Amniotic epithelial cell (primary cell): ENCODE measurements at regions not wholly inside any gene's neighbourhood (a gene's known extent, or its start where the extent isn't known, plus 50 kb on each side); places are given as distances from the start of the nearest gene placed in this dataset.

Experiments used
- DNase-seq: peaks from one replicate; pipeline ENCODE4 v3.0.0-alpha.2; 2010; ENCODE audit warnings: low read depth

DNA sequence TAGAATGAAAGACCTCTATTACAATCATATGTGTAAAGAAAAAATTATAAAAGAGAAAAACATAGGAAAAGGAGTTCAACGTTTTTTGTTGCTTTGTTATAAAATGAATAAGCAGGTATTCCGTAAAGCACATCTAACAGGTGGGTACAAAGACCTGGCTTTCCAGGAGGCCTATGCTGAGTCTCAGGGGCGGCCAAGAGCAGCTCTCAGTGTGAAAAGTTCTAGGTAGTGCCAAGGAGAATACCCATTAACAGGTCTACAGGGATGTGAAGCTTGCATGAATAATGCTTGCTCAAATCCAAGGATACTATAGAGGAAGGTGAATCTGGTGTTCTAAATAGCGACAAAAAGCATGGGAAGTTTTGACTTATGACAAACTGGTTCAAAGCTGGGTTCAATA, 944.4 kb downstream of the PDHA2 start:
- no peak for DNase-seq

DNA sequence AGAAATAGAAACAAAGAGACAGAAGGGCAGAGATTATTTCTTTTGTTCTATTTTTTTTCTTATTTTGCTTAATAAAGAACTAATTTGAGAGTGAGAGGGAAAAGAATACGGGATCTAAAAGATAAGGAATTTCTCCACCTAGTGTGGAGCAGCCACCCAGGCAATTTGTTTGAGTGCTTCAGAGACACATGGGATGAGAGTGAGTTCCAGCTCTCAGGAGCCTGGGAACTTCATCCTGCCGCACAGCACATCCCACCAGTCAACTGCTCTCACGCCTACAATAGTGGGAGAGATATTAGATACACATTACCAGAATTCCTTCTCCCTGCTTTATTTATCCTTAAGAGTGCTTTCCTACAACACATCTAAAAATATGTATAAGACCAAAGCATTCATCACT, 946.4 kb downstream of the PDHA2 start:
- DNase-seq, result no peak

DNA sequence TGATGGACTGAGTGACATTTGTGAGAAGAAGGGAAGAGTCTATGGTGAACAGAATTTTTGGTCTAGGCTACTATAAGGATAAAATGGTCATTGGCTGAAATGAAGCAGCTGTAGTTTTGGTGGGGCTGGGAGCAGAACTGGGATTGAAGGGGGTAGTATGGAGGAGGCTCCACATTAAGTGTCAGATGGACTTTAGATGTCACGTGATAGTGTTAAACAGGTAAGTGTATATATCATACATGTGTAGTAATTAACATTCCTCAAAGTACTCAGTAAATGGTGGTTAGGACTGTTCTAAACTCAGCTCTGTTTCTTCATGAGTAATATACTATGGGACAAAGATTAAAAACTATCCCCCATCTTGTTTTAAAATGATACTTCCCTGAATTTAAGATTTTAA, 947.9 kb downstream of the PDHA2 start:
- no peak for DNase-seq

DNA sequence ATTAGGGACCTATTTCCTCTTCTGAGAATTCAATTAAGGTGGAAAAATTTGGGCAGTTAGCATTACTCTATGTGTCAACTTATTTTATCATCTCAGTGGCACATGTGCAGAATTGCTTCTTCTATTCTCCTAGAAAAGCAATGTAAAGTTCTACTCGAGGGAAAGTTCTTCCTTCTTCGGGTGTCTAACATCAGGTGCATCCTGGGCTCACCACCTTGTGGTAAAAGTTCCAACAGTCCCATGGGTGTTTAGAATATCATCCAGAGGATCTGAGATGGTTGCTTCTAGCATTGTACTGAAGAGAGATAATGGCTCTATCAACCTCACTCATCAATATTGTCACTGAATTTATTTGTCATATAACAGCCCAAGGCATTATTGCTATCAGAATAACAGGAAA, 969.7 kb downstream of the PDHA2 start:
- no peak for DNase-seq

DNA sequence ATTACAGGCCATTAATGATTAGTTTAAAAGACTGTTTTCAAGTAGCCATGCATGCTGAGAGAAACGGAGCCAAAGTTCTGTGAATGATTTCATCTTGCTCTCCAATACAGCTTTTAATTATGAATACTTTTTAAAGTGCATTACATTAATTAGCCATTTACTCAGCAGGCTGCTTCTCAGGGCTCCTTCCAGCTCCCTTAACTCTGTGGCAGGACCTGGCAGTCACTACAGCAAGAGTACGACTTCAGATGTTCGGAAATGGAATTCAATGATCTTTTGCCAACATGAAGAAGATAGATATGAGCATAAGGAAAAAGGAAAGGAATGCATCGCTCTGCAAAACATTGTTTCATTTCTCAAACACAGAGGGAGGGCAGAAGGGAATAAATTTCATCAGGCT, 987.2 kb downstream of the PDHA2 start:
- DNase-seq, result no peak

DNA sequence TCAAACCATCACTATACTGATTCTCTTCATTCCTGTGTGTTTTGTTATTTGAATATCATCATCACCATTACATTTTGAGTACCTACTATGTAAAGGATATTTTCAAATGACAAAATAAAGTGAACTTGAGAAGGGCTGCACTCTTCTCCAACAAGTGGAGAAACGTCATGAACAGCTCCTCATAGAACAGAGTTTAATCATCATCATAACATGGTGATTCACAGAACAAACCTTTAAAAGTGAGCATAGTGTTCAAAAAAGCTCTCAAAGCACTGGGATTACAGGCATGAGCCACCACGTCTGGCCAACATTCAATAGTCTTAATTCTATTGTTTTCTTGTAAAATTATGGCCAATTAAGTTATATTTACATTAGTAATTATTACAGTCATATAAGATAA, 993.9 kb downstream of the PDHA2 start:
- DNase-seq, result peak; percentile 39

DNA sequence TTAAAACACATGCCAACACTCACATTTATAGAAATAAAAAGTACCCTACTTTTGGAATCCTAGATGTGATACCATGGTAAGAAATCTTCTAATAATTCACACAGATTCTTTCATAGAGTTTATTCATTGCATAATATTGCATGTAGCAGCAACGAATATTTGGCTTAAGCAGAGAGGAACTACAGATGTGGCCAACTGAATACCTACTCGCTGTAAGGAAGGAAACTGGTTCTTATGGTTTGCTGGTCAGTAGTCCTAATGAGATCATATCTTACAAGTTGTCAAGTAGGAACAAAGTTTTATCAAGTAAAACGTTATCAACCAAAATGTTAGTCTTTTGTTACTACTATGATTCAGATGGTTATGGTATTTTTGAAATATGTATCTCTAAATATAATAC, 996.1 kb downstream of the PDHA2 start:
- peak; percentile 5 for DNase-seq

DNA sequence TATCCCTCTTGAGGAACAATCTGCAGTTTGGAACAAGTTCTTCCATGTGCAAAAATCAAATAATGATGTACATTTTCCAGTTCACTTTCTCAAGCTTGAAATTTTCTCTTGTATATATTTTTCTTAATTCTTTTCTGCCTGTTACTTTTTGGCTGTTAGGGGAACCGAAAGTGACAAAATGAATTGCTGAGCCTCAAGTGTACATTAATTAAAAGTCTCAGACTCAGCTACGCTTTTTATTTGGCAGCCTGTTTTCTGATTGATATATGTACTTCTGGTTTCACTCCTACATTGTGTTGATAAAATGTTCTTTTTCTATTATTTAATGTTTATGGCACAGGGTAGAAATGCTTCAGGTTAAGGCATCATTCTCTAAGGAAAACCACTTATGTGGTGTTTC, 999.5 kb downstream of the PDHA2 start:
- DNase-seq, result no peak

DNA sequence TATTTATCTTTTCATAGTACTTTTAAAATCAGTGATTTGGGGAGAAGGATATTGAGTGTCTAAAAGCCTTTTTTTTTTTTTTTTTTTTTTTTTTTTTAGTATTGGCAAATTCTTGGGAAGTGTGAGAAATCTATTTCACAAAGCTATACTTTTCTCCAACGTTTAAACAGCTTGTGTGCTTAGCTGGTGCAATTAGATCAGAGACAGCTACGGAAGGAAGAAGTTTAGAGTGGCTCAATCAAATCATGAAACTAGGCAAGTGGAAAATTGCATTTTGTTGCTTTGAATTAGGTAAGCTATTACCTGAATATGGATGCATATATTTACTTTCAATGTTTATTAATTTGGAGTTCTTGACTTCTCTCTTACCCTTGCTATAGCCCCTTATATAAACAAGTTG, 1001.9 kb downstream of the PDHA2 start:
- DNase-seq, result no peak

DNA sequence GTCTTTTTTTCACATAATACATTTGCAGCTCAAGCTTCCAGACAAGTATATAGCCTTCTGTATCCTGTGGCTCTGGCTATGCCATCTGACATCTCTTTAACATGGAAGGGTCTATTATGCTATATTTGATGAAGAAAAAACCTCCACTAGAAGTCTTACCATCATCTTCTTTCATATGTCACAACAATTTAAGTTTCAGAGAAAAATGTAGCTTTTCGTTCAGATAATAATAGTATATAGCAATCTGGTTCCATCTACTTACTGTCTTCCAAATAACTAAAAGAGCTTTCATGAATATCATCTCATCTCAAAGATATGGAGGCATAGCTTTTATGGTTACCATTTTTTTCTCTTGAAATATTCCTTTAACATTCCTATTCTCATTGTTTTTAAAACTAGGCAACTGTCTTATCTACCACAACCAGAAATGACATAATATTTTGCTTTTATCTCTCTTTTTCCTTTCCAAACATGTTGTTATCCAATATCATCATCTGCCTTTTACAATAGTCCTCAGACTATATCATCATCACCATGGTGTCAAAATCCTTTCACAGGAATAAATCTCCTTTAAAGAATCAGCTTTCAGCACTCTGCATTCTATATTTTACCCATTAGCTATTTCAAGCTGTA, 1005.1 kb downstream of the PDHA2 start:
- peak; percentile 6 for DNase-seq

DNA sequence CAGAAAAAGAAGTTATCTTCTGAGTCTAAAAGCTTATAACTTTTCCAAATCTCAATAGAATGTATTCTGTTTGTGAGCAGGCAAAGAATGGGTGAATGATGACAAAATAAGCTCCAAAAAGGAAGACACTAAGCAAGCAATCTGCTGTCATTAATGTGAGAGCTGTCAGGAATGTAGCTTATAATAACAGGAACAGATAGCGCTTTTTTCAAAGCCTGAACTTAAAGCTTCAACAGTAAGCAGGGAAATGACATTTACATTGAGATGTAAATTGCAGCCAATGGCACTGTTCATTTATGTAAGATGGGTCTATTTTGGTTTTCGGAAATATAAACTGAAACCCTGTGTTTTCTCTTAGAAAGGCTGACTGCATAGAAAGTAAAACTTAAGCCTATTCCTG, 1005.9 kb downstream of the PDHA2 start:
- DNase-seq, result no peak

DNA sequence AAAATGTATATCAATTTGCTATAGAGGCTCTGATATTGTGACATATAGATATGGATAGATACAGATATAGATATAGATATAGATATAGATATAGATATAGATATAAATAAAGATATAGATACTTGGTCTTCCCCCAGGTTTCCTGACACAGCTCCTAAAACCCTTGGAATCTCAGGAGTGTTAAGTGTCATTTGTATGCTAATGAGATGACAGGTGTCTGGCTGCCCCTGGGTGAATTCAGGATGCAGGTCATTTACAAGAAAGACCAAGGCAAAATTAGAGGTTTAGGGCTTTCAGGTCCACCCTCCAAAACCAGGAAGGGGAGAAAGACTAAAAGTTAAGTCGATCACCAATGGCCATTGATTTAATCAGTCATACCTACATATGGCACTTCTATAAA, 1034.8 kb downstream of the PDHA2 start:
- no peak for DNase-seq

DNA sequence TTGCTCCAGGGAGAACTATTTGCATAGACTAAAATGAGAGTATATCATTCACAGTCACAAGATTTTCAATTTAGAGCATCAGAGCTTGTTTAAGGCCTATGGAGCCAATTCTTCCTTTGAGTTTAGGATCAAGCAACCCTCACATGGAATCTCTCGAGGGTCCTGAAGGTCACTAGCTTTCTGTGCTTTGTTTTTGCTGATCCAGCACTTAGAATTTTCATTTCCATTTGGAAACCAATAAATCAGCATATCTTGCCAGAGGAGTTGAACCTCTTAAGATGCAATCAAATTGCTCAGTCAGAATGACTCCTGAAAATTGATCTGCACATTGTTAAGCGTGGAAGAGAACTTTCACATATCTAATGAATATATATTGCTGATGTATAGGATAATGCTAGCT, 1039.6 kb downstream of the PDHA2 start:
- no peak for DNase-seq

DNA sequence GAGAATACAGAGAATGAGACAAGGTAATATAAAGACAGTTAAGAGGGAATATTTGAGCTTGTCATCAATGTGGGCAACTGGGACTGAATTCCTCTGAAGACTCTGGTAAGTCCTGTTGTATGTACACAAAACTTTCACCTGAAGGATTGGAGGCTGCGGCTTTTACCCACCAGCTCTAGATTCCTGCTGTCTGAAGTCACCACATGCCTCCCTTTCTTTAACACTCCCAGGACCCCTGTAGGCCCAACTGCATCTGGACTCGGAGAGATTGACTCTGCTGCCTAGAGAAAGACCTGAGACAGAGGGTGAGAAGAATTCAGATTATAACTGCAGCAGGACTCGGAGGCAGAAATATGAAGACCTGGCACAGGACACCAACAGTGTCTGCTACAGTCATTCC, 1048.0 kb downstream of the PDHA2 start:
- no peak for DNase-seq

DNA sequence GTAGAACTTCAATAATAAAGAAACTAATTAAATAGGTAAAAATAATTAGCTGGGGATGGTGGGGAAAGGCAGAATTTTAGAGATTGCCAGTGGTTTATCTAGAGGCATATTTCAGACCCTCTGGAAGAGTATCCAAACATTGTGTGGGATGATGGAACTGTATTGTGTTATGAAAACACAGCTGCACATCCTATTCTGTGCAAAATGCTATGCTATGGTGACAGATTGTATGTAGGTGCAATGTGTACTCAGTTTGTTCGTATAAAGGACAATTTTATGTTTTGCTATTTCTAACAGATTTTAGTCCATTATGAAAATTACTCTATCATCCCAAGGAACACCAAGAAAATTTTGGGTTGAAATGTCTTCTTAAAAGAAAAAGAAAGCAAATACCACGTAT, 1054.7 kb downstream of the PDHA2 start:
- no peak for DNase-seq

DNA sequence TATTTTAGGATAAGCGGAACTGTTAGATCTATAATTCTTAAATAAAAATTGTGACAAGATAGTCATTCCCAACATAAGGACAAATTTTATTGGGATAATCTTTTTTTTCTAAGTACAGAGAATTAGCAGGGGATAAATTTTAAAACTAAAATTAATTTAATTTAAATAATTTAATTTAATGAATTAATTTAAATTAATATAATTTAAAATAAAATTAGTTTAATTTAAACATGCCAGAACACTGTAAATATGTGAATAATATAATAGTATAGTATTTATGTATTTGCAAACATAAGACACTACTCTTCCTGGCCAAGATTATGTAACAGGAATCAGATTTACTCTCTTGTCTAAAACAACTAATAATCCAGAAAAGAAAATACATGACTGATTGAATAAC, 1055.9 kb downstream of the PDHA2 start:
- no peak for DNase-seq

DNA sequence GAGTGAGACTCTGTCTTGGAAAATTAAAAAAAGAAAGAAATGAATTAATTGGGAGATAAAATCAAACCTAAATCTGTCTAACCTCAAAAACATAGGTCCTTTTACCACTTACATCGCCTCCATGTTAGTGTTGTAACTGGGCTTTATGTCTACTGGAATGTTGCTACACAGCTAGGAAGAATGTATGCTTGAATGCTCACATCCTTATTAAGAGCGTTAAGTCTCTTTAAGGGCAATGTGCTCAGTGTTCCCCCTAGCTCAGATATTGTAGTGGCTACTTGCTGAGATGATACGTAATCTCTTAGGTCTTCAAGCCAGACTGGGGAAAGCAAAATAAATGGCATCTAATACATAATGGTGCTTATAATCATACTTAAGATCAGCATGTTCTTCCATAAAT, 1072.8 kb downstream of the PDHA2 start:
- peak; percentile 3 for DNase-seq

DNA sequence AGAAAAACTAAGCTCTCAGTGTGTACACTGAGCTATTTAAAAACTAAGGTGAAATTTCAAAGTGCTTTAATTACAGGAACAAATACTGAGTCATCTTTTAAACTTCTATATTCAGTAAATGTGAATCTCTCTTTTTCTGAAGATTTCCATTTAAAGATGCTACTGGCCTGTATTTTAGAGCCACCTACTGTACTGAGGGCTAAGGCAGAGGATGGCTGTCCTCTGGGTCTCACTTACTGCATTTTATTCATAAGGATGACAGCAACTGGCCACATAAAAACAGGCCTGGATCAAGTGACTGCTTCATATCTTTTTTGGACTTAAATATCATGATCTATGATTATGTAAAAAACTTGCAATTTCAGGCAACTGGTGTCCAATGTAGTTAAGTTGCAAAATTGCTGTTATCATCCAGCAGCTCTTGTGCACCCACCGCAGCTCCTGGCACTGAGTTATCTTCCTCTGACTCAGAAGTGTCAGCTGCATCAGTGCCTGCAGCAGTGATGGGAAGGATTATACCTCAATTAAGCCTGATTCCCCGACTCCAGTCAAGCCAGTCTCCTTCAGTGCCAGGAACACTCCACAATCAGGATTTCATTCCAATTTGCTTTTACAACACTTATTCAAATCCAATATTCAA, 1073.7 kb downstream of the PDHA2 start:
- peak; percentile 82 for DNase-seq

DNA sequence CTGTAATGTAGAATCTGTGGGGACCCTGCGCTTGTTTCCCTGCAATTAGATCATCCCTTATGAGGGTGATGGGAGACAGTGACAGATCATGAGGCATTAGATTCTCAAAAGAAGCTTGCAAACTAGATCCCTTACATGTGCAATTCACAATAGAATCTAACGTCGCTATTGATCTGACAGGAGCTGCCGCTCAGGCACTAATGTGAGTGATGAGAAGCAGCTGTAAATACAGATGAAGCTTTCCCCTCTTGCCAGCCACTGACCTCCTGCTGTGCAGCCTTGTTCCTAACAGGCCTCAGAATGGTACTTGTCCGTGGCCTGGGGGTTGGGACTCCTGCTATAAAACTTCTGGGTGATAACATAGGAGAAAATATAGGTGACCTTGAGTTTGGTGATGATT, 1076.8 kb downstream of the PDHA2 start:
- DNase-seq, result no peak

DNA sequence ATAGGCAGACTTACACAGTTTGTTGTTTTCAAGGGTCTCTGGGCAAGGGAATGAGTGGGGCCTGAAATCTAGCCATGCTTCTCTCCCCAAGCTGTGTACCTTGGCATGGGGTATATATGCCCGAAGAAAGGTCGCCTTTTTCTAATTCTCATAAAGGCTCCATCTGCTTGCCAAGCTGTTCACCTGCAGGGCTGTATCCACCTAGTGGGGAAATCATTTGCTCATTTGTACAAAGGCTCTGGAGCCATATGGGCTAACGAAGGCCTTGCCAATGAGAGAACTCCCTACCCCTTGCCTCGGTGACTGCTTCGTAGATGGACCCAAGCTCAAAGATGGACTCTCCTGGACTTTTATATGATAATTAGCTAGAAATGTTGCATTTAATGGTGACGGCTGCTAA, 1097.0 kb downstream of the PDHA2 start:
- no peak for DNase-seq

DNA sequence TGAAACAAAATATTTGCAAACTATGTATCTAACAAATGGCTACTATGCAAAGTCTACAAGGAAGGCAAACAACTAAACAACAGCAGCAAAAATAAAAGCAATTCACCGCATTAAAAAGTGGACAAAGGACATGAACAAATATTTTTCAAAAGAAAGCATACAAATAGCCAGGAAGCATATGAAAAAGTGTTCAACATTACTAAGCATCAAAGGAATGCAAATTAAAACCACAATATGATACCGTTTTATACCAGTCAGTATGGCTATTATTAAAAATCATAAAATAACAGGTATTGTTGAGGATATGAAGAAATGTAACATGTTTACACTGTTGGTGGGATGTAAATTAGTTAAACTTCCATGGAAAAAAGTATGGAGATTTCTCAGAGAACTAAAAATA, 1106.7 kb downstream of the PDHA2 start:
- no peak for DNase-seq

DNA sequence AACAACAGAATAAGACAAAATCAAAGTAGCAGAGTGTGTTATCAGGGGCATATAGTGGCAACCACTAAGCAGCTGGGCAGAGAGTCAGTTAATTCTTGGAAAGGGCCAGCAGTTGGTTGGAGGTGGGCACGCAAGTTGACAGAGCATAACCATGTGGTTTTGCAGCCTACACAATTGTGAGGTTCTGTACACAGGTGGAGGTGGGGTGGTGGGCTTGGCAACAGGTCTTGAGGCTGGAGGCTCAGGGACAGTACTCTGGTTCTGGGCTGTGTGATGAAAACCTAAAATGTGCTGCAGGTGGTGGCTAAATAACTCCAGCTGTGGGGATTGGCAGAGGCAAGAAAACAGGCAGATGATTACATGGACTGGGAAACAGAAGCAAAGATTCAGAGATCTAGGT, 1112.7 kb downstream of the PDHA2 start:
- DNase-seq, result no peak

DNA sequence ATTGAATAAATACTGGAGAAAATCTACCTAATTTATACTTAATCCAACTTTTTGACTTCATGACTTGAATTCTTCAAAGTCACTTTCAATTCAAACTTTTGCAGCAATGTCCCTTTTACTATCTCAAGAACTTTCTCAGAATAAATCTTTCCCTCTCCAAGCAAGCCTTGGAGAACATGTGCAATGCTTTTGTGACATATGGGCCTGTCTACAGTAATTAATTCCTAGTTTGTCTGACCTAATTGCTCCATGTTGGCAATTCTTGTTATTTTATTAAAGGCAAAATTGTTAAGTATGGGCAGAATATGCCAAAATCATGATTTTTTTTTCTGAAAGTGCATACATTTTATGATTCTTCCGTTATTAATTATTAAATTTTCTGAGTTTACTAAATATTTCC, 1115.3 kb downstream of the PDHA2 start:
- DNase-seq, result no peak

DNA sequence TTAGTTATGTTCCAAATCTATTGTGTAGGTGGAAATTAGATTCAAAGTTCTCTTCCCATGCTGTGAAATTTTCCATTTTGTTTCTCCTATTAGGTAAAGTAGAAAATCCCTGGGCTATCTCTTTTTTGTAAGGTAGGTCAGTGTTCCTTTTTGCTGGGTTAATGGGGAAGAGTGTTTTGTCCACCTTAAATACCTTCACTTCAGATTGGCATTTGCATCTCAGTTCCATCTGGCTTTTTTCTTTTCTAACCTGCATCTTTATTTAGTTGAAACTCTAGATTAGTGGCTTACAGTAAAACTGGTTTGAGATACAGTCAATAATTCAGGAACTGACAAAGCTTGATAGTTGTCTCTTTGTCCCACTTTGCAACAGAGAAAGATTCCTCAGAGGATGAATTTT, 1115.8 kb downstream of the PDHA2 start:
- no peak for DNase-seq
